ENCODE measurements at regions not wholly inside any gene's neighbourhood (a gene's known extent, or its start where the extent isn't known, plus 50 kb on each side); places are given as distances from the start of the nearest gene placed in this dataset.

DNA sequence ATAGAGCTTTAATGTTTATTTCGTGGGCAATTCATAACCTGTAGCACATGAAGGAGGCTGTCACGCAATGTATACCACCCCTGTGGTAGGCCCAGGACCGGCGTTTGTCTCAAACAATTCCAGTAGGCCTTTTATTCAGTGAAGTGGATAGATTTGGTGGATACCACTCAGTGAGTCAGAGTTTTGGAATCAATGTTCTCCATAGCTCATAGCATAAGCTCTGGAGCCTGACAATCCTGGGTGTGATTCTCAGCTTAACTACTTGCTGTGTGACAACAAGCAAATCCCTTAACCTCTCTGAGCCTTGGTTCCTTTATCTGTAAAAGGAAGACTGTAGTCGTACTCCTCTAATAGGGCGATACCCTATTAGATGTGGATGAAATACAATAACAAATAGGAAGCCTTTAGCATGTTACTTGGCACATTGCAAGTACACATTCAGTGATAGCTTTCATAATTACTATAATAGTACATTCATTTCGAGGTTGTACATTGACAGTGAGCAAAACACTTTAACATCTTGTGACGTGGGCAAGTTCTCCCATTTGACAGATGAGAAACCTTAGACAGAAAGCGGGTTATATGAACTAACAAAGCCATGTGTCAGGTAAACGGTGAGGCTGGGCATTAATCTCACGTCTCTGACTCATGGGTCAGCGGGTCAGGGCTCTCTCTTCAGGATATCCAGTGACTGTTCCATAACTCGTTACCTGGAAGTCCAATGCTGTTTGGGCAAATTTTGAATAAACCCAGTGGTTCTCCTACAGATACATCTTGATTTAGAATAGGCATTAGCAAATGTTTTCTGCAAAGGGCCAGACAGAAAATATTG lies 130.8 kb downstream of the C9orf152 start:
- Mint-ChIP-seq H3K9me3 (no peaks in the 10 kb centered on the region), H3K4me3 (no peak overlapping the region), H3K36me3 (ENCODE audit: low read depth) (peaks cover 28% of the 10 kb centered on the region), H3K27ac (no peak overlapping the region), H3K4me1 (peaks cover 33% of the 10 kb centered on the region), H3K27me3 (no peaks in the 10 kb centered on the region)
- ChIA-PET CTCF (interaction anchor here (0.8 to 1.0 kb wide), 2 partner anchors 11 to 69 kb away, joined by 3 read pairs; no protein-coding TSS in a partner anchor), POLR2A (no interaction called here)
- DNase-seq: no peak

DNA sequence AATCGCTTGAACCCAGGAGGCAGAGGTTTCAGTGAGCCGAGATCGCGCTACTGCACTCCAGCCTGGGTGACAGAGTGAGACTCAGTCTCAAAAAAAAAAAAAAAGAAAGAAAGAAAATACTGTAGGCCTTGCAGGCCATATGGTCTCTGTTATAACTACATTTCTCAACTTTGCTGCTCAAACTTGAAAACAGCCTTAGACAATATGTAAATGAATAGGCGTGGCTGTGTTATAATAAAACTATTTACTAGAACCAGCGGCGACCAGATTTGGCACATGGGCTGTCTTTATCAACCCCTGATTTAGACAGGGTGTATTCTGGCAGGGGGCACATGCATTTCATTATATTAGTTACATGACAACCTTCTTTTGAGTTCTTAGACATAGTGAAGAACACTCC lies 130.0 kb downstream of the C9orf152 start:
- peaks cover 1% of the 10 kb centered on the region for H3K9me3 Mint-ChIP-seq
- H3K27ac Mint-ChIP-seq: no peak overlapping the region
- peaks cover 38% of the 10 kb centered on the region for H3K4me1 Mint-ChIP-seq
- no peak for DNase-seq
- no peak overlapping the region for H3K4me3 Mint-ChIP-seq
- POLR2A ChIA-PET: no interaction called here
- H3K27me3 Mint-ChIP-seq: no peaks in the 10 kb centered on the region
- H3K36me3 Mint-ChIP-seq (ENCODE audit: low read depth): peaks cover 27% of the 10 kb centered on the region
- CTCF ChIA-PET: no interaction called here

DNA sequence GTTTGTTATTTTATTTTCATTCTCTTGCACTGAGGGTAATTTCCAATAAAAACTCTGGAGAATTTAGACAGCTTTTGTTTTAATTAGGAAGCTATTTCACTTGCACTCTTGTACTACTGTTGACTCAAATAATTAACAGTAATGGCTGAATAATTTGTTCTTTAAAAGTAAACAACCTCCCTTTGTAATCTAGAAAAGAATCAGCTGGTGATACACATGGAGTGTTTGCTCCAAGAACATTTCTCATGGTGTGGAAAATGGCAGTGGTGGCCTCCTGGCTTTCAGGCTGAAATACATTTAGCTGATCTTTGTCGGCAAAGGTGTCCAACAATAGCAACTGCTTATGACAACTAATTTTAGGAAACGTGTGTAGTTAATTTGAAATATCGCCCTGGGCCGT lies 129.4 kb downstream of the C9orf152 start:
- DNase-seq: no peak
- Mint-ChIP-seq H3K9me3 (peaks cover 1% of the 10 kb centered on the region), H3K4me3 (no peak overlapping the region), H3K27ac (no peak overlapping the region), H3K27me3 (no peaks in the 10 kb centered on the region), H3K36me3 (ENCODE audit: low read depth) (peaks cover 28% of the 10 kb centered on the region), H3K4me1 (peaks cover 44% of the 10 kb centered on the region)
- POLR2A ChIA-PET: no interaction called here
- CTCF ChIA-PET: no interaction called here

DNA sequence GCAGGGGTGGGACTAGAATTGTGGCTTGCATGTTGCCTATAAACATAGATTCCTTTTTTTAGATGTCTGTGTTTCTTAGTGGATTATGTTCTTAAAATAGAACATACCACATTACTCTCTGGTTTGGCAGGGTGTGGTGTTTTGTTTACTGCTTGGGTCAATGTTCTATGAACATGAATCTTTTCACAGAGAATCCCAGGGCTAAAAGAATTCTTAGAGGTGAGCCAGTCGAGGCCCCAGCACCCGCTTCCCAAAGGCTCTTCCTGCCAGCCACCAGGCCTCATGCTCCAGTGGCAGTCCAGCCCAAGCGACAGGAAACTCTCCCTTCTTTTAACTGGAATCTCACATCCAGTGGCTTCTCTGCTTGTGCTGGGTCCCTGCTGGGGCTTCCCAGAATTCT lies 126.6 kb downstream of the C9orf152 start:
- no peak for DNase-seq
- POLR2A ChIA-PET: no interaction called here
- H3K4me3 Mint-ChIP-seq: peak overlapping the region; percentile 48
- peaks cover 1% of the 10 kb centered on the region for H3K9me3 Mint-ChIP-seq
- peak overlapping the region; percentile 81 for H3K27ac Mint-ChIP-seq
- H3K4me1 Mint-ChIP-seq: peaks cover 45% of the 10 kb centered on the region
- peaks cover 28% of the 10 kb centered on the region for H3K36me3 Mint-ChIP-seq (ENCODE audit: low read depth)
- CTCF ChIA-PET: no interaction called here
- no peaks in the 10 kb centered on the region for H3K27me3 Mint-ChIP-seq

DNA sequence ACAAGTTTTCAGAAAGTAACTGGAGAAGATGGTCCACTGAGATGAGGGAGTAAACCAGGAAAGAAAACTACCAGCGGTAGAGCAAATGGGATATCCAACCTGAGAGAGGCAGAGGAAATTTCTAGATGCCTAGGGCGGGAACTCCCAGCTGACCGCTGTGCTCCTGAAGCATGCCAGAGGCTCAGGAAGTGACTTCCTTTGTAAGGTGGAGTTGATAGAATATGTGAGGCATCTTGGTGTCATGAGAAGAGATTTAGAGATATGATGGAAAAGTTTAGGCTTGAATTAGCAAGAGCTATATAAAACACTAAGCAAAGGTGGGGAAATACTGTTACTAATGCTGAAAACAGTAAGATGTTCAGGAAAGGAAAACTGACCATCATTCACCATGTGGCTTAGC lies 124.1 kb downstream of the C9orf152 start:
- no peak for DNase-seq
- Mint-ChIP-seq H3K27ac (no peak overlapping the region), H3K9me3 (peaks cover 1% of the 10 kb centered on the region), H3K36me3 (ENCODE audit: low read depth) (peaks cover 33% of the 10 kb centered on the region), H3K4me3 (no peak overlapping the region), H3K27me3 (no peaks in the 10 kb centered on the region), H3K4me1 (peaks cover 62% of the 10 kb centered on the region)
- ChIA-PET CTCF (no interaction called here), POLR2A (no interaction called here)

DNA sequence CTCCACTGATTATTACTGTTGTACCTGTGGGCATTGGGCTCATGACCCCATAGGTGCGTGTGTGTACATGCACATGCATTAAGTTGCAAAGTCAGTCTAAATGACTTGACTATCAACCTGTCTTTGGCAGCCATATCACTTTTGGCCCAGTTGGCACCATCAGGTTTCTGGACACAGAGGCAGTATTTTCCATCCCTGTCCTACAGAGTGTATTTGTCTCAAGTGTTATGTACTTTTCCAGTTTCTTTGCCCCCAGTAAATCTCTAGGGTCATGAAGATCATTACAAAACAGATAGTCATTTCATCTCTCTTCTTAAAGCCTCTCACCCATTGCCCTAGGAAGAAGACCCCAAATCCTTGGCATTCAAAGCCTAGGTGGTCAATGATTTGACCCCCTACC lies 121.4 kb downstream of the C9orf152 start:
- H3K4me3 Mint-ChIP-seq: no peak overlapping the region
- no peak overlapping the region for H3K27ac Mint-ChIP-seq
- CTCF ChIA-PET: no interaction called here
- H3K36me3 Mint-ChIP-seq (ENCODE audit: low read depth): peaks cover 20% of the 10 kb centered on the region
- POLR2A ChIA-PET: no interaction called here
- H3K27me3 Mint-ChIP-seq: no peaks in the 10 kb centered on the region
- H3K4me1 Mint-ChIP-seq: peaks cover 57% of the 10 kb centered on the region
- no peak for DNase-seq
- H3K9me3 Mint-ChIP-seq: peaks cover 1% of the 10 kb centered on the region

DNA sequence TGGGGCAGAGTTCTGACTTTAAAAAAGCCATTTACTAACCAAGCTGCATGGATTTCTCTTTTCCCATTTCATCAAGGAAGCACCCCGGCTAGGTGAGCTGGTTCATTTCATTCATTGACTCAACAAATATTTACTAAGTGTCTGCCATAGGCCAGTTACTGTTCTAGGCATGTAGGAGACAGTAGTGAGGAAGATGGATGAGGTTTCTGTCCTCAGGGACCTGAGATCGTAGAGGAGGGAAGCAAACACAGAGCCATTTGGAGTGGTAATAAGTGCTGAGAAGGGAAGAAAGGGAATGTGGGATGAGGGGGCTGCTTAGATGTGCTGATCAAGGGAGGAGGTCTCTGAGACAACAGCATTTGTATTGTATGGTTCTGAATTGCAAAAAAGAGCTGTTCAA lies 120.4 kb downstream of the C9orf152 start:
- ChIA-PET POLR2A (no interaction called here), CTCF (interaction anchor here (0.6 to 1.2 kb wide), 2 partner anchors 201 to 1981 kb away, joined by 3 read pairs; no protein-coding TSS in a partner anchor)
- H3K4me3 Mint-ChIP-seq: no peak overlapping the region
- H3K36me3 Mint-ChIP-seq (ENCODE audit: low read depth): peaks cover 13% of the 10 kb centered on the region
- no peaks in the 10 kb centered on the region for H3K9me3 Mint-ChIP-seq
- H3K27ac Mint-ChIP-seq: no peak overlapping the region
- H3K4me1 Mint-ChIP-seq: peaks cover 48% of the 10 kb centered on the region
- no peak for DNase-seq
- H3K27me3 Mint-ChIP-seq: no peaks in the 10 kb centered on the region

DNA sequence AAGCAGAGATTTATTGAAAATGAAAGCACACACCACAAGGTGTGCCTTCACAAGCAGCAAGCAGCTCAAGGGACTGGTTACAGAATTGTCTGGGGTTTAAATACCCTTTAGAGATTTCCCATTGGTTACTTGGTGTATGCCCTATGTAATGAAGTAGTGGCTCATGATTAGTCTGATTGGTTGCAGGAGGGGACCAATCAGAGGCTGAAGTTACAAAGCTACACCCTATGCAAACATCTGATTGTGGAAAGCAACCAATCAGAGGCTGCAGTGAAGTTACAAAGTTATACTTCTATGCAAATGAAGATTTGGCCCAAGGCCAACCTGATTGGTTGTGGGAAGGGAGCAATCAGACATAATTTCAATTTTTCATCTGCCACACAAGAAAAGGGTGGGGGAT lies 119.9 kb downstream of the C9orf152 start:
- POLR2A ChIA-PET: no interaction called here

DNA sequence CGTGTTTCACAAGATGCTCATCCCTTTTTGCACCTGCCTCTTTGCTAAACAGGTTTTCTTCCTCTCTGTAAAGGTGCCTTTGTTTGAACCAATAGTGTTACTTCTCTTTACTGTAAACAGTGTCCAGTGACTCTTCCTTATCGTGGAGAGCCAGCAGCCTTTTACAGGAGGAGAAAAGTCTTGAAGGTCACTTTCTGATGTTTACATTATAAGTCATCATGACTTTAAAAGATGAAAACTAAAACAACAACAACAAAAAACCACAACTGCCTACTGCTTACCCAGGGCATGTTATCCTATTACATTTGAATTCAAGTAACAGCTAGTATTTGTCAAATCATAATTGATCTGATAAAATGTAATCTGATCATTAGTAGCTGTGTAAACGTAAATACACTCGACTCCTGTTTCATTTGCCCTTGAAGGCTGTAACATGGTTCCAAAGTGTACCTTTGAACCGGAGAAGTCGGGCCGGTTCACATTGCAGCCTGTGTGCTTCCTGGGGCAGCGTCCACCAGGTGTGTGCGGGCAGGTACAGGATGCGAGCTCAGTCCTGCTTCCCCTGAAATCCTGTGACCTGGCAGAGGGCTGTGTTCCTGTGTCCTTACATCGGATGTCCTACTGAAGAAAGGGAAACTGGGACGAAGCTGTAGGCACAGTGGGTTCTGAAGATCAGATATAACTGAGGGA lies 118.1 kb downstream of the C9orf152 start:
- Mint-ChIP-seq H3K4me1 (peaks cover 41% of the 10 kb centered on the region), H3K27ac (no peak overlapping the region), H3K9me3 (no peaks in the 10 kb centered on the region), H3K4me3 (no peak overlapping the region), H3K36me3 (ENCODE audit: low read depth) (peaks cover 9% of the 10 kb centered on the region), H3K27me3 (no peaks in the 10 kb centered on the region)
- ChIA-PET CTCF (no interaction called here), POLR2A (no interaction called here)
- no peak for DNase-seq

More for the DNA sequence above, 119.9 kb downstream of the C9orf152 start:
- H3K4me3 Mint-ChIP-seq: no peak overlapping the region
- H3K27me3 Mint-ChIP-seq: no peaks in the 10 kb centered on the region
- CTCF ChIA-PET: interaction anchor here (0.6 to 1.2 kb wide), 2 partner anchors 202 to 1981 kb away, joined by 3 read pairs; no protein-coding TSS in a partner anchor
- H3K36me3 Mint-ChIP-seq (ENCODE audit: low read depth): peaks cover 13% of the 10 kb centered on the region
- peaks cover 46% of the 10 kb centered on the region for H3K4me1 Mint-ChIP-seq
- H3K9me3 Mint-ChIP-seq: no peaks in the 10 kb centered on the region
- peak; percentile 14 for DNase-seq
- H3K27ac Mint-ChIP-seq: no peak overlapping the region

DNA sequence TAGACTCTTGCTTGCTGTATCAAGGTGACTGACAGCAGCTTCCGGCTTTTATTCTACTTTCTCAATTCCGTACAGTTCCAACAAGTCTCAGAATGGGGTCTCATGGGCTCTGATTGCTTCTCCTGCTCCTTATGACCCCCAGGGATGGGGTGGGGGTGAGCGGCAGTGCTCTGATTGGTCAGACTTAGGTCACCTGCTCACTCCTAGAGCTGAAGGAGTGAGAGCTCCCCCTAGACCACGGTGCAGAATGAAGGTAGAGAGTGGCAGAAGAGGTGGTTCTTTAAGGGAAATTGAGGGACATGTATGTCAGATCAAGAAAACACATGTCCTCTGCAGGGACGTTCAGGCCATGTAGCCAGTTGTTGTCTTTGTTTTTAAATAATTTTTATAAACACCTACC lies 115.2 kb downstream of the C9orf152 start:
- Mint-ChIP-seq H3K4me3 (no peak overlapping the region), H3K27ac (no peak overlapping the region)

DNA sequence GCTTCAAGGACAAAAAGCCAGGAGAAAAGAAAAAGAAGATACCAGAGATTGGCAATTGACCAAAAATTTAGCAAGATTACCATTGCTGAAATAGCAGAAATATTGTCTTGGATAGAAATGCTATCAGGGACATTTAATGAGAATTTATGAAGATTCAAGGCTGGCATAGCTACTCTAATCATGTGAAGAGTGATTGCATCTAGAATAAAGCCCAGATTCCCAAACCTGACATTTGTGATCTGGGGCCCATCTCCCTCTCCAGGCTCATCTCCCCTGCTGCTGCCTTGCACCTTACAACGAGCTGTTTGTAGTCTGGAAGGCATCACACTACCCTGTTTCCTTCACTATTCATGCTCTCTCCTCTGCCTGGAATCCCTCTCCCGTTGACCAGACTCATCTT lies 114.5 kb downstream of the C9orf152 start:
- H3K4me3 Mint-ChIP-seq: no peak overlapping the region
- H3K27ac Mint-ChIP-seq: peak overlapping the region; percentile 5
- H3K27me3 Mint-ChIP-seq: no peaks in the 10 kb centered on the region
- peaks cover 3% of the 10 kb centered on the region for H3K36me3 Mint-ChIP-seq (ENCODE audit: low read depth)
- H3K4me1 Mint-ChIP-seq: peaks cover 21% of the 10 kb centered on the region
- ChIA-PET CTCF (no interaction called here), POLR2A (no interaction called here)
- H3K9me3 Mint-ChIP-seq: no peaks in the 10 kb centered on the region
- DNase-seq: no peak

More for the DNA sequence above, 115.2 kb downstream of the C9orf152 start:
- peaks cover 3% of the 10 kb centered on the region for H3K36me3 Mint-ChIP-seq (ENCODE audit: low read depth)
- no peaks in the 10 kb centered on the region for H3K9me3 Mint-ChIP-seq
- DNase-seq: no peak
- CTCF ChIA-PET: no interaction called here
- POLR2A ChIA-PET: no interaction called here
- H3K4me1 Mint-ChIP-seq: peaks cover 27% of the 10 kb centered on the region
- no peaks in the 10 kb centered on the region for H3K27me3 Mint-ChIP-seq

DNA sequence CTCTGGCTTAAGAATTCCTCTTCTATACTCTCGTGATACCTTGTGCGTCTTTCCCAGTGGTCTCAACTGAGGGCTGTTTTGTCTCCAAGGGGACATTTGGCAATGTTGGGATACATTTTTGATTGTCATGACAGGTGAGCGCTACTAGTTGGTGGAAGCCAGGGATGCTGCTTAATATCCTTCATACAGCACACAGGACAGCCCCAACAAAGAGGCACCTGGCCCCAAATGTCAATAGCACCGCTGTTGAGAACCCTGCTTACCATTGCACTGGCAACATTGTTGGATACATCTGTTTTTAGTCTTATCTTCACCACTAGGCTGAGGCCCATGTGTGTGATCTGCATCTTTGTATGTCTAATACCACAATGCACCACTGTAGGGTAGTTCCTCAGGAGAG lies 114.1 kb downstream of the C9orf152 start:
- Mint-ChIP-seq H3K9me3 (no peaks in the 10 kb centered on the region), H3K4me1 (peaks cover 20% of the 10 kb centered on the region), H3K4me3 (no peak overlapping the region), H3K27ac (peak overlapping the region; percentile 5), H3K27me3 (no peaks in the 10 kb centered on the region), H3K36me3 (ENCODE audit: low read depth) (peaks cover 3% of the 10 kb centered on the region)
- DNase-seq: no peak
- POLR2A ChIA-PET: no interaction called here
- CTCF ChIA-PET: no interaction called here

DNA sequence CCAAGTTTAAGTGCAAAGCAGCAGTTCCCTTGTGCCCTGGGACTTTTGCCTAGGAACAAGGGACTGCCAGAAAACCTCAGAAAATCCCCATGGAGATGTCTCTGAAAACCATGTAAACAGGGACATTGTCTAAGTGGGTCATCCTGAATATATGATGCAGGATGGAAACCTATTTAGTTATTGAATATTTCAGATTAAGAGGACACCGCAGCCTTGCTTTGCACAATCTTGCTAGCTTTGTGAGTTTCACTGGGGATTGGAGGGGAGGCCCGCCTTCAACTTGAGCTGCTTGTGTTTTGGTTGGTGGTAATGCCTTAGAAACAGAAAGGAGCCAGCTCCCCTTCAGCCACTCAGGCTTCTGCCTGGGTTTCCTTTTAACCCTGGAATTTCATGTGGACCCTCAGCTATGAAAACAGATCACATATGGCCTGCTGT lies 112.8 kb downstream of the C9orf152 start:
- H3K4me1 Mint-ChIP-seq: peaks cover 14% of the 10 kb centered on the region
- CTCF ChIA-PET: interaction anchor here (0.9 to 1.5 kb wide), 2 partner anchors 25 to 36 kb away, joined by 3 read pairs; no protein-coding TSS in a partner anchor
- H3K36me3 Mint-ChIP-seq (ENCODE audit: low read depth): peaks cover 3% of the 10 kb centered on the region

More for the DNA sequence above, 112.8 kb downstream of the C9orf152 start:
- Mint-ChIP-seq H3K9me3 (no peaks in the 10 kb centered on the region), H3K27ac (no peak overlapping the region), H3K4me3 (no peak overlapping the region), H3K27me3 (no peaks in the 10 kb centered on the region)
- DNase-seq: no peak
- POLR2A ChIA-PET: no interaction called here

Data from activated CD4-positive, alpha-beta T cell treated with anti-CD3 and anti-CD28 coated beads, Interleukin-2, amount 10 ng/mL, durations not matched to agents 7 days and 5 days (primary cell).